ENCODE measurements at regions not wholly inside any gene's neighbourhood (a gene's known extent, or its start where the extent isn't known, plus 50 kb on each side); places are given as distances from the start of the nearest gene placed in this dataset.

DNA sequence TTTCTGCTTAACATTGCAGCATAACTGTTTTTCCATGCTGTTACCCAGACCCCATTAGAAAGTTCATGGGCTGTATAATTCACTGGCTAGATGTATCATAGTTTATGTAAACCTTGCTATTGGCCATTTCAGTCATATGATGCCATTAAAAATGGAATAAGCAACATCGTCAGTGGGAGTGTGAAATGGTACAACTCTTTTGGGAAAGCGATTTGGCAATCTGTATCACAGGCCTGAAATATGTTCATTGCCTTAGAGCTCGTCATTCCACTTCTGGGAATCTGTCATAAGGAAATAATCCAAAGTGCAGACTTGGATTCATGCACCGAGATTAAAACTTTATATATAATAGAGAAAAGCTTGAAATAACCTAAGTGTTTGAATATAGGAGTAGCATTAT lies 77.9 kb upstream of the KLF4 start:
- Histone ChIP-seq H3K4me3 (no peak overlapping the region), H3K4me1 (no peaks in the 10 kb centered on the region), H3K27me3 (no peaks in the 10 kb centered on the region), H3K27ac (no peak overlapping the region), H3K36me3 (no peaks in the 10 kb centered on the region), H3K9me3 (no peaks in the 10 kb centered on the region)
- DNase-seq (no peak), ATAC-seq (ENCODE audit: low FRiP score in 2 of 2) (no peak)
- WGBS, 2 donors = 91 to 97% methylated on average over 4 of the region's 4 CpGs
- TF ChIP-seq POLR2AphosphoS5 (IDR thresholded peaks at IDR 0.05) (no peak), POLR2A (IDR thresholded peaks at IDR 0.05) (no peak), EP300 (IDR thresholded peaks at IDR 0.05) (no peak)
- TF ChIP-seq, protein P1, sequence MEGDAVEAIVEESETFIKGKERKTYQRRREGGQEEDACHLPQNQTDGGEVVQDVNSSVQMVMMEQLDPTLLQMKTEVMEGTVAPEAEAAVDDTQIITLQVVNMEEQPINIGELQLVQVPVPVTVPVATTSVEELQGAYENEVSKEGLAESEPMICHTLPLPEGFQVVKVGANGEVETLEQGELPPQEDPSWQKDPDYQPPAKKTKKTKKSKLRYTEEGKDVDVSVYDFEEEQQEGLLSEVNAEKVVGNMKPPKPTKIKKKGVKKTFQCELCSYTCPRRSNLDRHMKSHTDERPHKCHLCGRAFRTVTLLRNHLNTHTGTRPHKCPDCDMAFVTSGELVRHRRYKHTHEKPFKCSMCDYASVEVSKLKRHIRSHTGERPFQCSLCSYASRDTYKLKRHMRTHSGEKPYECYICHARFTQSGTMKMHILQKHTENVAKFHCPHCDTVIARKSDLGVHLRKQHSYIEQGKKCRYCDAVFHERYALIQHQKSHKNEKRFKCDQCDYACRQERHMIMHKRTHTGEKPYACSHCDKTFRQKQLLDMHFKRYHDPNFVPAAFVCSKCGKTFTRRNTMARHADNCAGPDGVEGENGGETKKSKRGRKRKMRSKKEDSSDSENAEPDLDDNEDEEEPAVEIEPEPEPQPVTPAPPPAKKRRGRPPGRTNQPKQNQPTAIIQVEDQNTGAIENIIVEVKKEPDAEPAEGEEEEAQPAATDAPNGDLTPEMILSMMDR (IDR thresholded peaks at IDR 0.05) = no peak

DNA sequence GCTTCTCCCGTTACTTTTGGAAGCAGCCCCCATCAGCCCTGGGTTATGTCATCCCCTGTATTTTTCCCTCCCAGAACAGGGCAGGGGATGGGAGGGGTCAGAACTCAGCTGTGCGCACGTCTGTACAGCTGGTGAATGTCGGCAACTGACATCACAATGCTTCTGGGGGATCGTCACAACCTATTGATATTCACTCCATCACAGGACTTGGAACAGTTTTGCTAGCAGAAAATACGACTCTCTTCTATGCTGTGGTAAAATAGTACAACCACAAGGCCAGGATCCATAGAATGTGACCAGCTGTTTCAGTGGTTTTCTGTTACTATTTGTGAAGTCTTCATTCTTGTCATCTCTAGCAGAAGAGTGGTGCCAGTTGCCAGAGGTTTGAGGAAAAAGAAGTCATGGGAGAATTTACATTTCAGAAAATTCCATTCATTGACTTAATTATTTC lies 77.1 kb upstream of the KLF4 start:
- ATAC-seq (ENCODE audit: low FRiP score in 2 of 2) = peak in 1 of 2 donors; percentile 64
- no peak for DNase-seq
- WGBS, 2 donors = 59 to 85% methylated on average over 4 to 6 of the region's 6 CpGs
- TF ChIP-seq EP300 (IDR thresholded peaks at IDR 0.05) (no peak), POLR2A (IDR thresholded peaks at IDR 0.05) (no peak), POLR2AphosphoS5 (IDR thresholded peaks at IDR 0.05) (no peak)
- TF ChIP-seq, protein P1 (IDR thresholded peaks at IDR 0.05) = no peak
- Histone ChIP-seq H3K36me3 (no peaks in the 10 kb centered on the region), H3K27ac (no peak overlapping the region), H3K4me1 (no peaks in the 10 kb centered on the region), H3K4me3 (no peak overlapping the region), H3K9me3 (no peaks in the 10 kb centered on the region), H3K27me3 (no peaks in the 10 kb centered on the region)

DNA sequence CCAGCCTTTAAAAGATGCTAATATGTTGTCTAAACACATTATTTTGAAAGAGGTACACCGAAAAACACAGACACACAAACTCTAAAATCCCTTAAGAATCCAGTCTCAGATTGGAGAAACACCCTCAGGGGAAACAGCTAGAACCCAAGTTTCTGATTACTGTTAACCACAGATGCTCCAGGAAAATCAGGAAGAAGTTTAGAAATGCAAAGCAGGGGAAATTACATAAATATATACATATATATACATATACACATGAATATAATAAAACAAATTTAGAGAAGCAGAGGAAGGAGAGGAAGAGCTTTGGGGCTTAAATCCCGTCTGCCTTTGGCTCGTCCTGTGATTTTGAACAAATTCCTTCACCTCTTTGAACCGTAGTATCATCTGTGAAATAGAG lies 73.2 kb upstream of the KLF4 start:
- no peak for DNase-seq
- Histone ChIP-seq H3K9me3 (no peaks in the 10 kb centered on the region), H3K4me1 (no peaks in the 10 kb centered on the region), H3K36me3 (no peaks in the 10 kb centered on the region), H3K27ac (no peak overlapping the region), H3K4me3 (no peak overlapping the region), H3K27me3 (no peaks in the 10 kb centered on the region)
- TF ChIP-seq POLR2AphosphoS5 (IDR thresholded peaks at IDR 0.05) (no peak), POLR2A (IDR thresholded peaks at IDR 0.05) (no peak), EP300 (IDR thresholded peaks at IDR 0.05) (no peak)
- TF ChIP-seq, protein P1 (IDR thresholded peaks at IDR 0.05) = no peak
- WGBS, 2 donors = 88 to 91% methylated on average over 4 of the region's 4 CpGs
- no peak for ATAC-seq (ENCODE audit: low FRiP score in 2 of 2)

DNA sequence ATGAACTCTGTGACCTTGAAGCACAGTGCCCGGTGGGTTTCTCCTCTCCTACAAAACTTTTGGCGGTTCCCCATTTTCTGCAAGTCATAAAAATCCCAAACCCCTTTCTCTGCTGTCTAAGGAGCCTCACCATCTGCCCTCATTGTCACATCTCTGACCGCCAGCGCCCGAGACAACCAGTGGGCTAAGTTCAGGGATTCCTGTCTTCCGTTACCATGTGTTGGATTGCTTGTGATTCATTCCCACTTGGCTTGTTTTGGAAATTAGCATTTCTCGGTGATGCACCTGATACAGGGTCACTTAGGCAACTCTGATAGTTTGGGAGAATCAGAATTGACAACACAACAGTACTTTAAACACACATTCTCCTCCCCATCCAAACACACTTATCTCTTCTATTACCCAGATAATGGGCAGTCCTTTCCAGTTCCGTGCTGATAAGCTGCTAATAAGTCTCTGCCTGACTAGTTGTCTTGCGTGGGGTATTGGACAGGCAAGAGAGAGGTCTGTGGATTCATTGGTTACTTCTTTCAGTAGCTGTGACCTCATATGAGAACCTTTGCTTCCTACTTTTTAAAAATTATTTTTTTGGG lies 70.0 kb upstream of the KLF4 start:
- TF ChIP-seq POLR2AphosphoS5 (IDR thresholded peaks at IDR 0.05) (no peak), POLR2A (IDR thresholded peaks at IDR 0.05) (no peak), EP300 (IDR thresholded peaks at IDR 0.05) (no peak)
- TF ChIP-seq, protein P1 (IDR thresholded peaks at IDR 0.05) = no peak
- no peaks in the 10 kb centered on the region for H3K27me3 ChIP-seq
- no peak overlapping the region for H3K4me3 ChIP-seq
- no peaks in the 10 kb centered on the region for H3K36me3 ChIP-seq
- ATAC-seq (ENCODE audit: low FRiP score in 2 of 2) (no peak), DNase-seq (no peak)
- no peak overlapping the region for H3K27ac ChIP-seq
- 87 to 95% methylated on average over 9 of the region's 9 CpGs for WGBS, 2 donors
- peaks cover 0 to 5% (median 0%) of the 10 kb centered on the region in 4 donors for H3K4me1 ChIP-seq
- H3K9me3 ChIP-seq = no peaks in the 10 kb centered on the region
